ENCODE measurements at regions not wholly inside any gene's neighbourhood (a gene's known extent, or its start where the extent isn't known, plus 50 kb on each side); places are given as distances from the start of the nearest gene placed in this dataset.

DNA sequence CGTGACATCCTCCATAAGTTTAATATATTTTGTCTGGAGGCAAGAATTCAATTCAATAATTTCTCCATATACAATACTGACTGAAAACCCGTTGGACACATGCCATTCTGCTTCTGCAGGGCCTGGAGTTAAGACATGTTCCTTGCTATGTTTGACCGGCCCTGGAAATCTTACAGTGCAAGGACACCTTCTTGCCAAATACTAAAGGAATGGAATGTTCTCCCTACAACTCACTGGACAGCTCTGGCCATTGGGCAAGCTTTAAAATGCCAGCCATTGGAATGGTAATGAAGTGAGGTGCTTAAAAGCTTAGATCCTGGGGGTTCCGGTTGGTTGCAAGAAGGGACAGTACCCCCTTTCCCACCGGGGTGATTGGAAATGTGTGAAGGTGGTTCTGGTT, 329.8 kb upstream of the PROK2 start:
- no peak for DNase-seq (ENCODE audit: low read depth in 2 of 2)

DNA sequence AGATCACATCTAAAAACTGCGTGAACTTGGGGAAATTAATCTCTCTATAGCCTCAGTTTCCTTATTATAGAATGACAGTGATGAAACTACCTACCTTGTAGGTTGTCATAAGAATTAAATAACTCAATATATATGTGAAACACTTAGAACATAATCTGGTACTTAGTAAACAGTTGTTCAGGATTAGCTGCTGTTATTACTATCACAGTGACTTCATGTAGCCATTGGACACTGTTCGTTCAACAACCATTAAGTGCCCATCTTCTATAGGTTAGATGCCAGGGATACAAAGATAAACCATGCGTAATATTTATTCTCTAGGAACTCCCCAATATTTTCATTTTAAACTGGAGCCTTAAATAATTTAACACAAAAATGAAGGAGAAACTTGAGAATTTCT, 329.0 kb upstream of the PROK2 start:
- no peak for DNase-seq (ENCODE audit: low read depth in 2 of 2)

- no peak for DNase-seq (ENCODE audit: low read depth in 2 of 2)
Measured at GRCh38 chr3:72113564-72113963, 328.6 kb upstream of the PROK2 start.

GRCh38 chr3:72112435-72112834, 327.5 kb upstream of the PROK2 start:
- no peak for DNase-seq (ENCODE audit: low read depth in 2 of 2)

- no peak for DNase-seq (ENCODE audit: low read depth in 2 of 2)
Measured at GRCh38 chr3:72111265-72112205, 326.6 kb upstream of the PROK2 start.

GRCh38 chr3:72109327-72110259, 324.6 kb upstream of the PROK2 start:
- no peak for DNase-seq (ENCODE audit: low read depth in 2 of 2)

DNA sequence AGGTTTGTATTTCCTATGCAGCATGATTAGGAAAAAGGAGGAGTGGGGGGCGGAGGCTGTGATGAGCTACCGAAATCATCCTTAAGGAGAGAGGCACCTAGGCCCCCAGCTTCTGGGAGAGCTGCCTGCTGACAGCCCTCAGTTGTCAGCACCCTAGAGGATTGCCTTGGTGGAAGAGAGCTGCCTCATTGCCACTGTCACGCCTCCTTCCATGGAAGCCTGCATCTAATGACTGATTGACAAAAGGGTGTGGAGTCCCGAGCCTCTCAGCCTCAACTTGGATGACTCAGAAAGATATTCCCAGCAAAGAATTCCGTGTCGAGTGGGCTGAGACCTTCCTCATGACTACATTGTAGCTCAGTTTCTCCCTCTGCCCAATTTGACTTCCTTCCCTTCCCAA, 320.4 kb upstream of the PROK2 start:
- no peak for DNase-seq (ENCODE audit: low read depth in 2 of 2)

DNA sequence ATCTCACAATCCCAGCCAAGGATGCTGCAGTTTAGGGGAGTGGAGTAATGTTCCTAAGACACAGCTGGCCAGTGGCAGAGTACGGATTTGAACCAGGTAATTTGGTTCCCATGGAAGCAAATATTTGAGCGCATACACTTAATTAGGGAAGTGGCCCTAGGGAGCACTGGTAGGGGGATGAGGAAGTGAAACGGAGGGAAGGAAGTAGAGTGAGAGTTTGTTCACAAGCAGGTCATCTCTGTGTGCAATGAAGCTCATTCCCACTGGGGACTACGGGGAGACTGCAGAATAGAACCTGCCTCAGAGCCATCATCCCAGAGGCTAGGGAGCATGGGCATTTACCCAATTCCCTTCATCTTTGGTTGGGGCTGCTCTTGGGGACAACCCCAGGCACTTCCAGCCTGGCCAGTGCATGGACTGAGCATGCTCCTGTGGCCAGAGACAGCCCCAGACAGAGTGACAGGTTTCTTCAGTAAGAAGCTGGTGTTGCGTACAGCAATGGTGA, 317.2 kb upstream of the PROK2 start:
- no peak for DNase-seq (ENCODE audit: low read depth in 2 of 2)

DNA sequence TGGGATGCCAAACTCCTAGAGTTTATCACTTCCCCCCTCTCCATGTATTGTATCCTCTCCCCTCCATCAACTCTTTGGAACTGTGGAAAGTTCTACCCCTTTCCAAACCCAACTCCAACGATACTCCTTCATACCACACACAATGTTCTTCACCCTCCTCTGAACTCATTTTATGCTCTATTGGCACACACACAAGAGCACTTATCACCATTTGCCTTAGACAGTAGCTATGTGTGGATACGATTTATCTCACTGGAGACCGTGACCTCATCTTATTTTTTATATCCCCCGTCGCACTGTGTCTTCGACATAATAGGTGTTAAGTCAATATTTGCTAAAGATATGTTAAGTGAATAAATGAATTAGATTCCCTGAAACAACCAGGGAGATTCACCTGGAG, 316.5 kb upstream of the PROK2 start:
- no peak for DNase-seq (ENCODE audit: low read depth in 2 of 2)

GRCh38 chr3:72100601-72101187, 315.7 kb upstream of the PROK2 start:
- DNase-seq (ENCODE audit: low read depth in 2 of 2): peak; percentile 55 to 60

DNA sequence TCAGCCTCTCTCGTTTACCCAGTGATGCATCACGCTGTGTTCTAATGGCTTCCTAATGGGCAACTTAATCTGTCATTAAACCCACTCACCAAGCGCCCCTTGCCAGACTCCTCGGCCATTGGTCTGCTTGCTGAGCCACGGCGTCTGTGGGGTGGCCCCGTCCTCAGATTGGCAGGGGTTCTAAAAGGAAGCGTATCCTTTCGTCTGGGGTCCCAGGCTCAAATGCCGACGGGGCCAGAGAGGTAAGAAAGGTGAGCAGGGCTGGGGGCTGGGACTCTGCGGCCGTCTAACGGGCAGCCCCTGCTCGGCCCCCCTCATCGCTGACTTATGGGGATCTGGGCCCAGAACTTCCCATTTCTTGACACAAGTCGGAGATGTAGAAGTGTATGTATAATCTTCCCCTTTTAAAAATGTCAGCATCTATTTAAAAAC, 315.1 kb upstream of the PROK2 start:
- DNase-seq (ENCODE audit: low read depth in 2 of 2): no peak

DNA sequence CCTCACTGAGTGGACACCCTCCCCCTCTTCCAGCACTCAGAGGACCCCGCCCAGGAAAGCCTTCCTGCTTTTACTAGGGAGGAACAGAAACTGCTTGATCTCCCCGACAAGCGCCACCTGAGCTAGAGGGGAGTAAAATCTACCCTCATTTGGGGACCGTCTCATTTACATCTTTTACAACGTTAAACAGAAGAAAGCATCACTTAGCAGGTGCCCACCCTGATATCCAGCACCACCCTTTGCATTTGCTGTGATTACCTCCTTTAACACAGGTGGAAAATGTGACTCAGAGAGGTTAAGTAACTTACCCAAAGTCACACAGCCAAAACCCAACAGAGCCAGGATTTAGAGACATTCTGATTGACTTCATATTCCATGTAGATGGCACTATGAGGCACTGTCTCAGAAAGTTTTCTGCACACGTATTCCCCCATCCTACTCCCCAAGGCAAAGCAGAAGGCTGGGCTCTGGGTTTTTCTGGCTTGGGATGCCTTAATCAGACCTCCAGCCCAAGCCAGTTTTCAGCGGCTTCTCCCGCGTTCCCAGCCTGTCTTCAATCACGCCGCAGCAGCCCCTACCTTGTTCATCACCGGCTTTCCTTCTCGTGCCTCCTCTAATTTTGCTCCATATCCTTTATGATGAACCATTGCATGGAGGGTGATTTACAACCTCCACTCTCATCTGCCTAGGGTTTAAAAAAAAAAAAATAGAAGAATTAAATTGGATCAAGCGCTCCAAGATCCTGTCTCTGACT, 314.6 kb upstream of the PROK2 start:
- DNase-seq (ENCODE audit: low read depth in 2 of 2): no peak

- no peak for DNase-seq (ENCODE audit: low read depth in 2 of 2)
Measured at GRCh38 chr3:72097053-72097452, 312.1 kb upstream of the PROK2 start.

GRCh38 chr3:72095521-72095920, 310.6 kb upstream of the PROK2 start:
- DNase-seq (ENCODE audit: low read depth in 2 of 2): no peak

DNA sequence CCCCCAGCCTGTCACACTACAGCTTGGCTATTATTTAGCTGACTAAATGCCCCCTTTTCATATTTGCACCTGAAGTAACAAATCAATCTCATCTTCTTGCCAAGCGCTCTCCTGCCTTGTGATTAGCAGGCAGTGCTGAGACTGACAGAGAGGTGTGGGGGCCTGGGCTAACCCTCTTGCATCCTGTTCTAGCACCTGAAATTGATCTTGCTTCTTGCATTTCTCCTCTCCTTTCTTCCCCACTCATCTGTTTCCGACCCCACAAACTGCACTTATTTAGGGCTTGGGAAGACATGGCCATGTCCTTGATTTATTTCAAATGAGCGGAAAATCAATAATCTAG, 309.0 kb upstream of the PROK2 start:
- no peak for DNase-seq (ENCODE audit: low read depth in 2 of 2)

GRCh38 chr3:72093270-72093991, 308.5 kb upstream of the PROK2 start:
- no peak for DNase-seq (ENCODE audit: low read depth in 2 of 2)

DNA sequence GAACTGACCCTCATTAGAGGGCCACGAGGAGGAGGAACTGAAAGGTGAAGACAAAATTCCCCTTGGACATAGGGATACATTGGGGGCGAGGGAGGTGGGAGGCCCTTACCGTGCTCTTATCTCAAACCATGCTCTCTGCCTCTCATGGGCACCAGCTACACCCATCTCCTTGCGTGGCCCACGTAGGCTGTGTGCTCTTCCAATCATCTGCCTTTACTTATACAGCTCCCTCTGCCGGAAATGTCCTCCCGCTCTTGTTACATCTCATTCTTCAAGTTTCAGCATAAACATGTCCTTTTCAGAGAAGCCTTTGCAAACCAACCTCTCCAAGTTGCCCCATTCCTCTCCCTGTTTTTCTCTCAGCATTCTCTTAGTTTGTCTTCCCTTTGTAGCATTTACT, 307.8 kb upstream of the PROK2 start:
- no peak for DNase-seq (ENCODE audit: low read depth in 2 of 2)

DNA sequence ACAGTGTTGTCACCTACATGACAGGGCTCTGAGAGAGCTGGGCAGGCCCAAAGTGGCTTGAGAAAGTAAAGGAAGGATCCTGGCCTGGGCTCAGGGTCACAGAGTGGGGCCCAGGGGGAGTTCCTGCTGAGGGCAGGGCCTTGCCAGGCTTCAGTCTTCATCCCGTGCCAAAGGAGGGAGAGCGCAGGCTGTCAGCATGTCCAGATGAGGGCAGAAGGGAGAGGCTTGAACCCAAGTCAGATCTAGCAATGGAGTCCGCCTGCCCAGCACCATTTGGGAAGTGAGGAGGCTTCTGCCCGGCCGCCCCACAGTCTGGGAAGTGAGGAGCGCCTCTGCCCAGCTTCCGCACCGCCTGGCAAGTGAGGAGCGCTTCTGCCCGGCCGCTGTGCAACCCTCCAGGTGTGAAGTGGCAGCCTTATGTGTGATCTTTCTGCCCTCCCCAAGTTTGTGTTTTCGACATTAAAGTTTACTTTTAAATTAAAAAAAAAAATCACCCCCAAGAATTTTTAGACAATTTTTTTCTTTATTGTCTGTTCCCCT, 303.6 kb upstream of the PROK2 start:
- DNase-seq (ENCODE audit: low read depth in 2 of 2): no peak

DNA sequence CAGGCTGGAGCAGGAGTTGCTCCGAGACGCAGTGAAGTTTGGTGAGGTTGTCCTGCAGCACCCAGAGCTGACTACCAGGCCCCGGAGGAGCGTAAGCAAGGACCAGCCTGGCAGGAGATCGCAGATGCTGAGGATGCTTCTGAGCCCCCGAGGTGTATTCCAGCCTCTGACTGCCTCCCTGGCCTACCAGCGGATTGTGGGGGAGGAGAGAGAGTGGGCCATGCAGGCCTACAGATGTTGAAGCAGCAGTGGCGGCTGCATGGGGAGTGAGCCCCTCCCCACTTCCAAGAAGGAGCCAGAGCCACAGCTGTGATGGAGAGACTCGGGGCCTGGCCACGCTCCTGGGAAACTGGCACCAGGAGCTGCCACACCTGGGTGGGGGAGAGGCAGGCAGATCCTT, 302.5 kb upstream of the PROK2 start:
- no peak for DNase-seq (ENCODE audit: low read depth in 2 of 2)

GRCh38 chr3:72086743-72087087, 301.8 kb upstream of the PROK2 start:
- DNase-seq (ENCODE audit: low read depth in 2 of 2): no peak

Data from stimulated activated CD8-positive, alpha-beta memory T cell treated with anti-CD3 and anti-CD28 coated beads, Interleukin-7, amount 100 ng/mL, for 1 hour (primary cell).